K562 (cell line): ENCODE measurements at regions not wholly inside any gene's neighbourhood (a gene's known extent, or its start where the extent isn't known, plus 50 kb on each side); places are given as distances from the start of the nearest gene placed in this dataset.
"Not testable (repeated sequence)": the region's sequence is repeated elsewhere in the genome, so short reads cannot be mapped to it uniquely, and the experiment has no call there.

Source experiments
- ATAC-seq: fragments of 200-7000 bp; cut with Tn5 transposase; 3 replicates; pipeline ENCODE4 v1.9.1; 2020; ENCODE audit warnings: moderate library complexity
- BruUV-seq: library from RNA; stranded (reverse); fragments of 400-500 nt; replicated peaks from 2 replicates; lab custom pipeline; 2021; lab: Mats Ljungman, UMichigan
- CTCF ChIA-PET: fragments of 300-600 bp; formaldehyde crosslinking; extraction: SDS; loops from one replicate; lab custom pipeline; 2021; ENCODE audit warnings: low intra/inter-chr PET ratio; lab: Yijun Ruan, JAX
- POLR2A ChIA-PET: fragments of 300-600, 350-650 bp; sonication (Branson Sonifier 250); formaldehyde crosslinking; extraction: SDS; loops from one replicate; lab custom pipeline; 2021; ENCODE audit warnings: antibody characterized with exemption, inconsistent platforms; lab: Yijun Ruan, JAX
- DNase-seq, 4 experiments: peaks; one replicate each; pipeline versions ENCODE4 v3.0.0 to v3.0.0-alpha.2; 2011 to 2018; ENCODE audit warnings: low spot score in 3 of 4, mixed read lengths in 3 of 4; ENCODE audit errors: extremely low read depth in 1 of 4
- FAIRE-seq: peaks from 2 replicates; lab custom pipeline; 2011; peaks lifted over from hg19 to GRCh38; lab: Jason Lieb, UNC
- H2AFZ ChIP-seq: 2 replicates; pipeline ENCODE4 v1.6.0; 2011; ENCODE audit warnings: low read depth, low read length, control low read depth, inconsistent platforms
- H3K27ac ChIP-seq: fragments of 200-600 bp; 3 replicates; pipeline ENCODE4 v1.8.0; 2011; ENCODE audit warnings: low read depth, mild to moderate bottlenecking, control low read depth, inconsistent platforms, low read length, moderate library complexity, mixed read lengths; ENCODE audit errors: extremely low read depth
- H3K27me3 ChIP-seq, 2 experiments: fragments of 300-600 bp in 1 of 2; 2 replicates in 1 of 2; 3 replicates in 1 of 2; pipeline versions ENCODE4 v1.6.0 to v1.8.0; 2011; ENCODE audit warnings: inconsistent platforms in 2 of 2, low read length in 2 of 2, mild to moderate bottlenecking in 1 of 2, mixed read lengths in 1 of 2, moderate library complexity in 1 of 2; ENCODE audit not compliant: control insufficient read depth in 2 of 2, insufficient read depth in 2 of 2
- H3K36me3 ChIP-seq: fragments of 300-600 bp; 3 replicates; pipeline ENCODE4 v1.8.0; 2011; ENCODE audit warnings: mild to moderate bottlenecking, low read length, inconsistent platforms; ENCODE audit not compliant: control insufficient read depth, insufficient read depth
- H3K4me1 ChIP-seq, 2 experiments: fragments of 200-600 bp in 1 of 2; replicated peaks in 1 of 2; 2 replicates in 1 of 2; 3 replicates in 1 of 2; pipeline versions ENCODE4 v1.5.1 to v1.8.0; 2011; ENCODE audit warnings: inconsistent platforms in 2 of 2, low read length in 2 of 2, mild to moderate bottlenecking in 1 of 2, mixed read lengths in 1 of 2, moderate library complexity in 1 of 2; ENCODE audit not compliant: control insufficient read depth in 2 of 2, insufficient read depth in 2 of 2
- H3K4me2 ChIP-seq: 2 replicates; pipeline ENCODE4 v1.6.1; 2011; ENCODE audit warnings: low read length, control low read depth, inconsistent platforms, mixed read lengths; ENCODE audit not compliant: insufficient read depth
- H3K4me3 ChIP-seq: fragments of 200-600 bp; sonication (generic), shearing (Covaris generic); 2 replicates; pipeline ENCODE4 v1.5.1; 2016; ENCODE audit warnings: control low read depth, inconsistent platforms
- H3K79me2 ChIP-seq: fragments of 200-600 bp; 3 replicates; pipeline ENCODE4 v1.8.0; 2011; ENCODE audit warnings: low read length, inconsistent platforms; ENCODE audit not compliant: control insufficient read depth, insufficient read depth
- H3K9ac ChIP-seq, 2 experiments: 2 replicates each; pipeline versions ENCODE4 v1.6.0 to v1.6.1; 2011; ENCODE audit warnings: low read depth in 2 of 2, low read length in 2 of 2, control low read depth in 1 of 2, inconsistent platforms in 1 of 2, mild to moderate bottlenecking in 1 of 2, mixed read lengths in 1 of 2; ENCODE audit not compliant: insufficient read depth in 1 of 2
- H3K9me1 ChIP-seq: one replicate; pipeline ENCODE4 v1.6.0; 2011; ENCODE audit warnings: inconsistent platforms, mild to moderate bottlenecking, low read length, moderate library complexity; ENCODE audit not compliant: control insufficient read depth, insufficient read depth
- H3K9me3 ChIP-seq: replicated peaks from 2 replicates; pipeline ENCODE4 v1.5.1; 2011; ENCODE audit warnings: low read depth, low read length, inconsistent platforms; ENCODE audit not compliant: control insufficient read depth, insufficient read depth
- H4K20me1 ChIP-seq: replicated peaks from 2 replicates; pipeline ENCODE4 v1.6.1; 2011; ENCODE audit warnings: low read length, inconsistent platforms, mixed read lengths; ENCODE audit not compliant: control insufficient read depth, insufficient read depth
- ARID2 ChIP-seq: fragments of 450-650 bp; IDR thresholded peaks from 2 replicates; pipeline ENCODE4 v1.6.1; 2017; ENCODE audit warnings: antibody characterized with exemption, mild to moderate bottlenecking
- U2AF1 ChIP-seq: fragments of 200-400 bp; formaldehyde crosslinking; optimal IDR thresholded peaks from 2 replicates; pipeline ENCODE3; 2017; ENCODE audit warnings: mild to moderate bottlenecking, low read depth, low read length, moderate library complexity
- WHSC1 ChIP-seq: IDR thresholded peaks from one replicate; pipeline ENCODE4 v1.6.1; 2012; ENCODE audit warnings: low read length, control low read depth, inconsistent platforms
- WGBS: fragments of 100-300 bp; shearing (Covaris generic); methylation state at CpG from one replicate; pipeline ENCODE4 v1.1.6; 2016; ENCODE audit warnings: low coverage, mixed read lengths; ENCODE audit not compliant: insufficient coverage; ENCODE audit errors: missing lambda C conversion rate; 5-methylcytosine and 5-hydroxymethylcytosine counted together
- in situ Hi-C: fragments of 300-500 bp; cut with MboI; formaldehyde crosslinking; loops from 4 replicates; pipeline ENCODE4 v1.15.0; 2018; ENCODE audit warnings: inconsistent platforms, mixed read lengths
- intact Hi-C: fragments of 100-400 bp; cut with micrococcal nuclease; formaldehyde crosslinking; loops from 2 replicates; pipeline ENCODE4 v1.14.2; 2022
- TF ChIP-seq, protein P1 (sequence below): fragments of 250-450 bp; sonication (Bioruptor Pico); IDR thresholded peaks from 2 replicates; pipeline ENCODE4 v1.4.0; 2020; ENCODE audit warnings: mild to moderate bottlenecking, moderate library complexity

DNA sequence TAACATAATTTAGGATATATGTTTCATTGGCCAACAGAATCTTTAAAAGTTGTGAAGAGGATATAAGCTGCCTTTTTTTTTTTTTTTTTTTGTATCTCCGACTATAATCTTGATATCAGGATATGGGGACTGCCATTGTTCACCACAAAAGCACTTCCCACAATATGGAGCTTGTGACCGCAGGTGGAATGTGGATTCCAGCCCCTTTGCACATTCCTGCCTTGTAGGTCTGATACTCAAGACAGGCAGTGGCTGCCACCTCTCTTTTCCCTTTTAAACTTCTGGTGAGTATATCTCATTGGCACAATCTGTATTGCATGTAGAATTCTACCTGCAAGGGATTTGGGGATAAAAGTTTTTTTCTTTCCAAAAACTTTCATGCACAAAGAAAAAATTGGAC, 272.7 kb upstream of the VWC2 start:
- WGBS = 0% methylated on average over 2 of the region's 2 CpGs

DNA sequence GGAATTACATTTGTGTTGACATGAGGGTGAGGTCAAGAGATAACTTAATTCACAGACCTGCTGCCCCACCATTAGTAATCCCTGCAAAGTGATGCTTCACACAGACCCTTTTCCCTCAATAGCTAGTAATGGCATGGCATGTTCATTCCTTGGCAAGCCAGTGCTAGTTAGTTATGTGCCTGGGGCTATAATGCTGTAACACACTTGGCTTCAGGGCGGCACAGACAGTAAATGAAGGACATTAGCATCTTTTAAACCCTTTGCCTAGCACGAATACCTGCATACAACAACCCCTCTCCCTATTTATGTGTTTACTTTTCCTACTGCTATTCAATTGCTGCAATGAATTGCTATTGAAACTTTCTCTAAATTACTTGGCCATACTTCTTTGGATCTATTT, 266.2 kb upstream of the VWC2 start:
- POLR2A ChIA-PET, H3K9ac ChIP-seq, BruUV-seq, DNase-seq, H3K36me3 ChIP-seq, H3K4me2 ChIP-seq, H4K20me1 ChIP-seq, H3K4me1 ChIP-seq, H3K79me2 ChIP-seq, H3K27me3 ChIP-seq, intact Hi-C loops, in situ Hi-C loops, ATAC-seq, H3K27ac ChIP-seq, H3K9me1 ChIP-seq, H3K9me3 ChIP-seq, CTCF ChIA-PET, H2AFZ ChIP-seq, H3K4me3 ChIP-seq: not testable (repeated sequence)
- 0% methylated on average over 2 of the region's 2 CpGs for WGBS
- FAIRE-seq = peak; percentile 15

More for the DNA sequence above, 272.7 kb upstream of the VWC2 start:
- POLR2A ChIA-PET = no interaction called here
- H3K4me3 ChIP-seq = no peak overlapping the region
- no peak for FAIRE-seq
- no peaks in the 10 kb centered on the region for H3K36me3 ChIP-seq
- H3K27ac ChIP-seq = no peak overlapping the region
- intact Hi-C loops = no loop called here
- no peak overlapping the region for H2AFZ ChIP-seq
- no TSS peak for BruUV-seq
- ATAC-seq = no peak
- H3K4me1 ChIP-seq = no peaks in the 10 kb centered on the region
- H3K4me2 ChIP-seq = no peak overlapping the region
- no peaks in the 10 kb centered on the region for H3K9me3 ChIP-seq
- TF ChIP-seq U2AF1 (no peak), WHSC1 (no peak), ARID2 (no peak)
- TF ChIP-seq, protein P1, sequence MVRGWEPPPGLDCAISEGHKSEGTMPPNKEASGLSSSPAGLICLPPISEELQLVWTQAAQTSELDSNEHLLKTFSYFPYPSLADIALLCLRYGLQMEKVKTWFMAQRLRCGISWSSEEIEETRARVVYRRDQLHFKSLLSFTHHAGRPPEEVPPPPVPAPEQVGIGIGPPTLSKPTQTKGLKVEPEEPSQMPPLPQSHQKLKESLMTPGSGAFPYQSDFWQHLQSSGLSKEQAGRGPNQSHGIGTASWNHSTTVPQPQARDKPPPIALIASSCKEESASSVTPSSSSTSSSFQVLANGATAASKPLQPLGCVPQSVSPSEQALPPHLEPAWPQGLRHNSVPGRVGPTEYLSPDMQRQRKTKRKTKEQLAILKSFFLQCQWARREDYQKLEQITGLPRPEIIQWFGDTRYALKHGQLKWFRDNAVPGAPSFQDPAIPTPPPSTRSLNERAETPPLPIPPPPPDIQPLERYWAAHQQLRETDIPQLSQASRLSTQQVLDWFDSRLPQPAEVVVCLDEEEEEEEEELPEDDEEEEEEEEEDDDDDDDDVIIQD (CRISPR knock-in tag) = no peak
- H3K79me2 ChIP-seq = no peaks in the 10 kb centered on the region
- CTCF ChIA-PET = no interaction called here
- in situ Hi-C loops = no loop called here
- no peaks in the 10 kb centered on the region for H4K20me1 ChIP-seq
- no peaks in the 10 kb centered on the region for H3K9me1 ChIP-seq
- no peak overlapping the region for H3K9ac ChIP-seq
- no peaks in the 10 kb centered on the region for H3K27me3 ChIP-seq
- no peak for DNase-seq
